ENCODE measurements at regions not wholly inside any gene's neighbourhood (a gene's known extent, or its start where the extent isn't known, plus 50 kb on each side); places are given as distances from the start of the nearest gene placed in this dataset.
A peak's percentile ranks its signal among the peaks of the same experiment; 100 is the strongest.

DNA sequence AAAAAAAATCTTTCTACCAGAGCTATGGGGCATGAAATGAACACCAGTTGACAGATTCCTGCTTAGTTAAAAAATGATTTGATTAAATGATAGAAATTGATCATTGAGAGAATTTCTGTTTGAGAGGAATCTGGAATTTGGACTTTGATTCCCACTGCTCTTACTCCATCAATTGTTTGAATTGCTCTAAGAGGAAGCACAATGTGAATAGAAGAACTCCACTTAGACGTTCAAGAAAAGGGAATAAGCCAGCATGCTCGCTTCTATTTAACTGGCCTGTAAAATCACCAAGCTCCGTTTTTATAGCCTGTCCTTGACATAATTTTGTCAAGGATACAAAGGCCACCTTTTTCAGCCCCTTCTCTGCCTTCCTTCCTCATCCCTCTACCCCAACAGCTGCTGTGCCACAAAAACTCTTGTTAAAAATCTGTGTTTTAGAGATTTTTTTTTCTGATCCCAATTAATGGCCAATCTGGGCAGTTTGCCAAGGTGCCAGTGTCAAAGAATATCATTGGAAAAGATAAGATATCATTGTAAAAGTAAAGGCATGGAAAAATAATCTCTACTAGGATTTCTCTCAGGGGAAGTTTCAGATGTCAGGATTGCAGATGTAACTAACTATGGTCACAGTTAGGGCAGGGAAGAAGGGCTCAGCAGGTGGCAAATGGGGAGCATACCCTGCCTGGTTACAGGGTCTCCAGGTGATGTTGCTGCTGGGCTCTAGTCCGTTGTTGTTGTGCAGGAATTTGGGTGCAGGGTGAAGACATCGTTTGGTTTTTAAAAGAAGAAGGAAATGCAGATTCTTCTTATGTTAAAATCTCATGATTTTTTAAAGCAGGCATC lies 301.8 kb upstream of the PDZRN3 start:
- no peak for DNase-seq

DNA sequence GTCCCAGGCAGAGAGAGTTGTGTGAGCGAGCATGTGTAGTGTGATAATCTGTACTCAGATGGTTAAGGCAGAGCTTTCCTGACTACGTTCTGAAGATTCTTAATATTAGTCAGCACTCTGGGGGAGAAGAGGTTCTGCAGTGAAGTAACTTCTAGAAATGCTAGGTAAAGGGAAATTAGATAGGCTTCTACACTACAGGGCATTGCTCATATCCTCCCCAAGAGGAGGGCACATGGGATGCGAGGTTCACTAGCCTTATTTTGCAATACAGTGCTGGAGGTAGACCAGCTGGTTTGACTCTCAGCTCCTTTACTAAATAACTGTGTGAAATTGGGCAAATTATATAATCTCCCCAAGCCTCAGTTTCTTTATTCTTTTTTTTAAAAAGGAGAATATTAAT lies 300.3 kb upstream of the PDZRN3 start:
- no peak for DNase-seq

DNA sequence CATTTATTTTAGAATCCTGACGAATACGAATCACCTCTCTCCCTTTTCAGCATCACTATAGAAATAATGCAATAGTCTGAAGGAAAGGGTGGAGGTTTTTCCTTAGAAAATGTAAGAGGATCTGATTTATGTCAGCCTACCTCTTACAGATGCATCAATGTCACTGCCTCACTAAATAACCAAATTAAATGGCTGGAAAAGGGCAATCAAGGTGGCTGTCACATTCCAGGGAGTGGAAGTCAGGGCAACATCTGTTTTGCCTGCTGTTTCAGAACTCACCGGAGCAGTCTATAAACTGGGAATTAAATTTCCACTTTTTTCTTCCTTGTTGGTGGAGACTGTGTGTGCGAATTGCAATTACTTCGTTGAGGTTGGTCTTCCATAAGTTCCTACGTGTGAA lies 299.3 kb upstream of the PDZRN3 start:
- no peak for DNase-seq

DNA sequence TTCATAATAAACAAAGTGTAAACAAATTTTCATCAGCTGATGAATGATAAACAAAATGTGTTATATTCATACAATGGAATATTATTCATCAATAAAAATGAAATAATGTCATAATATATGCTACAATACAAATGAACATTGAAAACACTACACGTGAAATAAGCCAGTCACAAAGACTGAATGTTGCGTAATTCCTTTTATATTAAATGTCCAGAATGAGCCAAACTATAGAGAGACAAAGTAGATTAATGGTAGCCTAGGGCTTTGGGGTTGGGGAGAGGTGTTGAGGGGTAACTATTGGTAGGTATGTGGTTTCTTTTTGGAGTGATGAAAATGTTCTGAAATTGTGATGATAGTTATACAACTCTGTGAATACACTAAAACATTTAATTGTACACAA lies 292.9 kb upstream of the PDZRN3 start:
- no peak for DNase-seq

DNA sequence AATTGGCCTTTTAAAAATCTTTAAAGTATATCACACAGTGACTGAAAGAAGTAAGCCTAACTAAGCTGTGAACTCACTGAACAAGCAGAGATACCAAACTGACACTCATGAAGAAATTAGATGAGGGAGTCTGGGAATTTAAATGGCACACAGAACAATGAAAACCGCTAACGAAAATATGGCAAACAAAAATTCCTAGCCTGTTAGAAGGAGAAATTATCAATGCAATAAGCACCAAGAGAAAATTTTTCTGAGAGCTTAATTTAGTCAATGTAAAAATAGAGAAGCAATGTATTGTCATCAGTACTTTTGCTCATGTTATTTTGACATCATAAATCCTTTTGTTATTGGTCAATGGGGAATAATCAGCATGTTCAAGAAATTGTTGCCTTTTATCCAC lies 291.1 kb upstream of the PDZRN3 start:
- no peak for DNase-seq

DNA sequence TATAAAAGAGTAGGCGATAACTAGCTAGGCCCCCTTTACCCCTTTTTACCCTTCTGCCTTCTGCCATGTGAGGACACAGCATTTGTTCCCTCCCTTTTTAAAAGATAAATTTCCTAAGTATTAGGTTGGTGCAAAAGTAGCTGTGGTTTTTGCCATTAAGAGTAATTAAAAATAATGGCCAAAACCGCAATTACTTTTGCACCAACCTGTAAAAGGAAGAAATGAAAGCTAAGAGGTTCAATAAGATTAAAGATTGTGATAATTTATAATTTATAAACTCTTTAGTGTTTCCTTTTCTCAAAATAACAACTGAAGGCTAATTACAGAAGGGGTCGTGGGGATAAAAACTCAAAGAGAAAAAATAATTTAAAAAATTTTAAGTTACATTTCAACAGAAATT lies 283.5 kb upstream of the PDZRN3 start:
- no peak for DNase-seq

DNA sequence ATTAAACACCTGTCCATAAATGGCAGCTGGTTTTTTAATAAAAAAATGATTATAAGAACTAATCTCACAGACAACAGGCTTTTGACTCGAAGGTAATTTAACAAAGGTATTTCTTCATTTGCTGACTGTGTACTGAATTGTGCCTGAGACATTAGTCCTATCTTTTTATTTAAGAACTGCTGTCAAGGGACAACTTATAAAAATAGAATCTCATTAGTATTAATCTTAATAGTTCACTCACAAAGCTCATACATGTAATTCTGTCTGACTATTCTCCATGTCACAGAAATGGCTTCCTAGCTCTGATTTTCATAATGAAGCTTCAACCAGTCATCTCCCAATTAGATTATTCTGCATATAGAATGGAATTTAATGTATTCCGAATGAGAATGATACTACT lies 276.9 kb upstream of the PDZRN3 start:
- no peak for DNase-seq

DNA sequence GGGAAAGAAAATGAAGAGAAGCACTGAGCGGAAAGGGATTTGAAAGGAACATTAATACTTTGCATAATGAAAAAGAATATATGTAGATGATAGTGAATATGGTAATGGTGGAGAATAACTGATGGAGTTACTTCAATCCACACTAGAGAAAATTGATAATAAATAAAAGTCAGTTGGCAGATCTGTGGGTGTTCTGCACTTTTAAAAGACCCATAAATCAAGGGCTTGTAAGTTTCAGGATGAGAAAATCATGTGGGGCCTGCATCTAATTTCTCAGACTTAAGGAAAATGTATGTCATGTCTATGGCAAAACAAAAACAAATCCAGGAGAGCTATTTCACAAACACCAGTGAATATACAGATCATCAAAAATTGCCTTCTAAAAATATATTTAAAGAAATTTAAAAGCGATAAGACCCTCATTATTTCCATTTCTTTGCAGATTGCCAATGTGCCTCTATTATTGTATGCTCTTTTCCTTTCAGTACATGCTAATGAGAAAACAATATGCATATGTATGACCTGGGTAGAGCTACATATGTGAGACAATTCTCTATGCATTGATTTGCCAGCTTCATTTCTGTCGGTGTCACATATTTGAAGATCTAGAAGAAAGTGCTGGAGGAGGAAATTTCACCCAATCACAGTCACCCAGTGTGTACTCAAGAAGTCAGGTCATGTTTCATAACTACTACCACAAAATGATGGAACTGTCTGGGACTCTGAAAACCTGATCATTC lies 269.9 kb upstream of the PDZRN3 start:
- DNase-seq = no peak

DNA sequence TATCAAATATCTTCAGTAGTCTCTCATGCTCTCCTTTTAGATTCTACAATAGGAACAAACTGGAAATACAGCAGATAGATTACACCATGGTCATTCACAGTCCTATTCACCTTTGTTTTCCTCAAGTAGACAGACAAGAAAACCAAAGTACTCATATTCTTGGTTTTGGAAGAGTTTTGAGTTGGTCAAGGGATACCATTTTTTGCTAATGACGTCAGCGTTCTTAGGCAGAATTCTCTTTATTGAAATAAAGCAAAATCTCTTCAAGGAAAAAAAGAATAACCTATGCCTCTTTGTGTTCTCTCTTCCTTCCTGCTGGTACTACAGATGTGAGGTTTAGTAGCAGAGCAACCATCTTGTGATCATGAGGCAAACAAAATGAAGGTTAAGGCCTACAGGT lies 268.3 kb upstream of the PDZRN3 start:
- no peak for DNase-seq

DNA sequence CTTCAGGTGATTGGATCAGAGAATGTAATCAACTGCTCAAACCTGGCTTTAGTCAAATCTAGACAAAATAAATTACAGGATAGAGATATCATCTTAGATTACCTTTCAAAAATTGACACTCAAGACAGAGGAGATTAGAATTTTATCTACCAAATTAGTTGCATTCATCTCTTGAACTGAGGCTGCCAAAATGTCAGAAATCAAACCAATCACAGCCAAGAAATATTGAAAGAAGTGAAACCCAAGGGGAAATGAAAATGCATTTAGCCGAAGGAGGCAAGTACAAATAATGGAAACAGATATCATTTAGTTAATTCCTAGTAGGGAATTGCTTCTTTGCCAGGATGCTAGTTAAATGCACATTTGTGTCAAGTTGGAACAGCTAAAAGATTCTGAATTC lies 261.1 kb upstream of the PDZRN3 start:
- no peak for DNase-seq

DNA sequence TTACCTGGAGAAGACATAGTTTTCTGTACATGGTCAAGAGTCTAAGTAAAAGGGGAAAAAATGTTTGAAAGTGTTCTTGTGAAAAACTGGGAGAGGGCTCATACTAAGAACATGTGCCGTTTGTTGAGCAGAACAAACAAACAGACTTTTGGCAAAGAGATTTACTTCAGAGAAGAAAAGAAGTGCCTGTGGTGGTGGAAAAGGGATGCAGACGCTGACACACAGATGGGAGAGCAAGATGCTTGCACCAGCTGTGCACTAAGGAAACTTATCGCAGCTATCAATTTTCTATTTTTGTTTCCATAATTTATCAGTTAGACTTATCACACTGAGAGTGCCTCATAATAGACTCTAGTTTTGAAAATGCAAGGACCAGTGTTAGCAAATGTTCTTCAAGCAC lies 259.6 kb upstream of the PDZRN3 start:
- no peak for DNase-seq

DNA sequence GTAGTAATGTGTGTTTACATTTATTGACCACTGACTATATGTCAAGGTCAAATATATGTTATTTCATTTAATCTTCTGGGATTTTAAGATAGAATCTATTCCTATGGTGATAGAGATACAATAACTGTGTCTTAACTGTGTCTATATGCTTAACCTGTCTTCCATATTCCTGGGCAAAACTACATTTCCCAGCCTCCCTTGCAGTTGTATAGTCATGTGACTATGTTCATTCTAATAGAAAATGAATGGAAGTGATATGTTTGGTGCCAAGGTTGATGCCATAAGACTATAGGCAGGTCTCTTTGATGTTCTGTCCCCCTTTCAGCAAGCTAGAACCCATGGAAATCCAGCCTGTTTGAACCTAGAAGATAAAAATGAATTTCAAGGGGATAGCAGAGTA lies 258.8 kb upstream of the PDZRN3 start:
- DNase-seq = no peak

DNA sequence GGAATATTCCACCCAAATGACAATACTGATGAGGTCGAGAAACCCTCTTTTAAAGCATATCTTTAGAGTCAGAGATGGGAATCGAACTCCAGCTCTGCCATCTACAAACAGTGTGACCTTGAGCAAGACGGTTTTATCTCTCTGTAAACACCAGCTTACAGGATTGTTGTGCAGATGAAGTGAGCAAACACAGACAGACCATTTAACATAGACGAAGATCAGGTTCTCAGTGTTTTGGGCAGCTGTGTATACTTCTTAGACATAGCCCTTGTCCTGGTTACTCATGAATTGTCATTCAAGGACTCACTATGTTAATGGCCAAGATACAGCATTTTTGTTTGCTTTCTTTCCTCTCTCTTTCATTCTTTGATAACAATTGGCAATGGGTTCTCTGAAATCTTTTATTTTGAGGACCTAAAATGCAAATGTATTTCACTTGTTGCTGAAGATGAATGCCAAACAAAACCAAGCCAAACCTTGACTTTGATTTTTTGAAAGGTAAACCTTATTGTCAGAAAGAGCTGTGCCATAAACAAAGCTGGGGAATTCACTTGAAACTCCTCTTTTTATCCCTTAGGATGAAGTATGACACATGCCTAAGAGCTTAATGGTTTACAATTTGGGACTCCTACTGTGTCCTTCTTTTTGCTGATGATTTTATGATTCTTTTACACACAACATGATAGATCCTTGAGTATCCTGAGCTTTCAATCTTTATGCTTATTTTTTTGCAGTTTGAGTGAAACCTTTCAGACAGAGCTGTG lies 250.0 kb upstream of the PDZRN3 start:
- DNase-seq = no peak

DNA sequence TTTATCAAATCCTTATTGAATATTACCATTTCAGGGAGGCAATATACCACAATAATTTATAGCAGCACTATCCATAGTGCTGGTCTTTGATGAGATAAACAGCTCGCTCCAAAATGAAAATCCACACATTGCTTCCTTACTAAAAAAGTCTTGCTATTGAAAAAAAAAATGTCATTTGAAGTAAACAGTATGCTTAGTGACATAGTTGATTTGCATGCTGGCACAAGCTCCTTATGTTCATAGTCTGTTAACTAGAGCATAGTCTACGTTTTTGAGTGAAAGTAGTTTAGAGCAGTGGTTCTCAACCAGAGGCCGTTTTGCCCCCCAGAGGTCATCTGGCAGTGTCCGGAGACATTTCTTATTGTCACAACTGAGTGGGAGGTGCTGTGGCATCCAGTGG lies 249.4 kb upstream of the PDZRN3 start:
- DNase-seq = no peak

DNA sequence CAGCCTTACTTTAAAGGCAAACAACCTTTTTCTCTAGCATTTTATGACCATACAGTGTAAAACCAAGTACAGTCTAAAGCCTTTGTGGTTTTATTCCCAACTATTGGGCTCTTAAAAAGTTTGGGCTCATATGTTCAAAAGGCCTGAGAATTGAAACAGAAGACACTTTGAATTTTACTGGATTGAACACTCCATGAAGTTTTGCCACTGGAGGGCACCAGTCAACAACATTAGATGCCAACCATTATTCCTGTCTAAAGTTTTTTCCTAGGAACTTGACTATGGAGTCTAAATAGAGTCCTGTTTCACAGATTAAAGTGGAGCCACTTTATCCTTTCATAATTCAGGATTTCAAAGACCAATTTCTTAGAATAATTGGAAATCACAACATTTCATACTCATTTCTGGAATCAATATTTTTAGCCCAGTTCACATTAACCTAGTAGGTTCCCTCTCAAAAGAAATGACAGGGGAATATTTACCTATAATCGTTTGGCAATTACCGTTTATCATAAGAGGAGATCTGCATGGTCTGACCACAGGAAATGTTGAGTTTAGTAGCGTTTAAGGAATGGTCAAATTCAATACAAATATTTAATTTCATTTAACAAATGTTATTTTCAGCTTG lies 244.1 kb upstream of the PDZRN3 start:
- no peak for DNase-seq

DNA sequence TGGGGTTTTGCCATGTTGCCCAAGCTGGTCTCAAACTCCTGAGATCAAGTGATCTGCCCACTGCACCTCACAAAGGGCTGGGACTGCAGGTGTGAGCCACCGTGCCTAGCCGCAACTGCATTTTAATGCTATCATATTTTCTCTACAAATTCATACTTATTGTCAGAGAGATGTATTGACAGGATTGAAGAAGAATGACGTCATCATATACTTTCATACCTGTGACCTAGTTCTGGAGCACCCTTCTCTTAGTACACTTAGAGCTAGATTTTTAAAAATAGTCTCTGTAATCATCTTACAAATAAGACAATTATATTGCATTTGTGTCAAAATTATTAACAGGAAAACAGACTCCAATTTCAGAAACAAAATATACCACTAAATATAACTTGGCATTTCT lies 242.8 kb upstream of the PDZRN3 start:
- DNase-seq = no peak

DNA sequence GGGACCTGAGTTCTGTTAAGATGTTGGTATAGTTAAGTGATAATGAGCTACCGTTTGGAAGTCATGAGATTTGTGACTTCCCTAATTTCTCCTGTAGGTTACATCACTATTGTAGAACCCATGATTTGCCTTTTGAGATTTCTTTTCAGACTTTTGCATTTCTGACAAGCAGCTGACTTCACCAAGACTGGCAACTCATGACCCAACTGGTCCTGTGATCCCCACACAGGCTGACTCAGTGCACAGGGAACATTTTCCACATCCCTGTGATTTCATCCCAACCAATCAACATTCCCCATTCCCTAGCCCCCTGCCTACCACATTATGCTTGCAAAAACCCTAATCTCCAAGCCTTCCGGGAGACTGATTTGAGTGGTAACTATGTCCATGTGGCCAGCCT lies 242.1 kb upstream of the PDZRN3 start:
- DNase-seq = no peak

DNA sequence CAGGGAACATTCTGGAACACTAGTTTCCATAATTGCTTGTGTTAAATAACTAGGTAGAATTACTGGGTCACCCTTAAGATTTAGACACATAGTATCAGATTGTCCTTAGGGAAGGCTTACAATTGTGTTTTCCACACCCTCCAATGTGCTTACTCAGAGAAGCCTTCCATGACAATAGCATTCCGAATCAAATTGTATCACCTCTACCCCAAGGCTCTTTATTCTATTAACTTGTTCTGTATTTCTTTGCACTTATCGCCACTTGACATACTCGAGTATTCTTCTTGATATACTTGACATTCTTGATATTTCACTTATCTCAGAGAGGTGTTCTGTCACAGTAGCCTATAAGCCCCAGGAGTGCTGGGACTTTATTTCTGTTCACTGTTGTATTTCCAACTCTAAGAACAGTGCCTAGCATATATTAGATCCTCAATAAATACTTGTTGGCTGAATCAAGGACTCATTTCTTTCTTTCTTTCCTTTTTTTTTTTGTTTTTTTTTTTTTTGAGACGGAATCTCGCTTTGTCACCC lies 238.9 kb upstream of the PDZRN3 start:
- no peak for DNase-seq

DNA sequence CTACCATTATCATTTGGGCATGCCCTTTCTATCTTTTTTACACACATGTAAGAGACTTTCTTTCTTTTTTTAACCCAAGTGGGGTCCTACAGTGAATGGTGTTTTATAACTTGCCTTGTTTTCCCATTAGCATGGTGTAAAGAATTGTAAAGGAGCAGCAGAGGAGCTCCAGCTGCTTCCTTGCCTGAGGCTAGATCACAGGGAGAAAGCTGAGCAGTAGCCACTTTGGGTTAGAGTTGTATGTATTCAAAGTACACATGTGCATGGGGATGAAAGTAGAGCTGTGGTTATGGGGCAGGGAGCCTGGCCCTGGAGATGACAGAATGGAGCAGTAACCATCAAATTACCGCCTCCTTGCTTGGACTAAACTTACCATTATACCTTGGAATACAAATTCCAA lies 231.1 kb upstream of the PDZRN3 start:
- no peak for DNase-seq

DNA sequence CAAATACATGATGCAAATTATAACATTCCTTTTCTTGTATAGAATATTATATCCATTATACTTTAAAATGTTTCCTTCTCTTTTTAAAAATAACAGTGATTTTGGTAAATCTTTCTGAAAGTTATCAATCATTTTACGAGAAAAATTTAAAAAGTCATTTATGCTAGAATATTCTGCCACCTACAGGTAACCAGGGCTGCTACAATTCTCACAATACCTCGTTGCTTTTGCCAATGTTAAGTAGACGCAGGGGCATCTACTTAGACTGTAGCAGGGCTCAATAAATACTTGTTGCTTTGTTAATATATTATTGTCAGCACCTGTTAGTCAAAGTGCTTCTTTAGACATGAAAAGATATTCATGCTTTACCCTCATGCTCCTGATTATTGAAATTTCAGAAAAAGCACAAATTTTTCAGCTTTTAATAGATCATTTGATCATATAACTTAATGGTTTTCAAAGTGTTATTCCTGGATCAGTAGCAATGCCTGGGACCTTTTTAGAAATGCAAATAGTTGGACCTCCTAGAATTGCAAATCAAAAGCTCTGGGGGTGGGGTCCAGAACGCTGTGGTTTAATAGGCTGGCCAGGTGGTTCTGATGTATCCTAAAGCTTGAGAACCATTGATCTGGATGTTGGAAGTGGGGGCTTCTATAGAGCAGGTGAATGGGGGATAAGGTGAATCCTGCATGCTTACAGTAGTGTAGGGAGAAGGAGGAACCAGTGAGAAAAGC lies 223.6 kb upstream of the PDZRN3 start:
- peak; percentile 3 for DNase-seq

DNA sequence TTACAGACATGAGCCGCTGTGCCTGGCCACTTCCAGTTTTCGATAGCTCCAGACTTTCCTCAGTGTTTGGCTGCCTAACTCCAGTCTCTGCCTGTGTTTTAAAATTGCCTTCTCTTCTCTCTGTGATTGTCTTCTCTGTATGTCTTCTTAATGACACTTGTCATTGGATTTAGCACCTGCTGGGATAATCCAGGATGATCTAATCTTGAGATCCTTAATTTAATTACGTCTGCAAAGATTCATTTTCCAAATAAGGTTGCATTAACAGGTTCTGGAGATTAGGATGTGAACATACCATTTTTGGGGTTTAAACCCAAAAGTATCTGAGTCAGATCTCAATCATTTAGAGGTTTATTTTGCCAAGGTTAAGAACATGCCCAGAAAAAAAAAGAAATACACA lies 222.2 kb upstream of the PDZRN3 start:
- no peak for DNase-seq

DNA sequence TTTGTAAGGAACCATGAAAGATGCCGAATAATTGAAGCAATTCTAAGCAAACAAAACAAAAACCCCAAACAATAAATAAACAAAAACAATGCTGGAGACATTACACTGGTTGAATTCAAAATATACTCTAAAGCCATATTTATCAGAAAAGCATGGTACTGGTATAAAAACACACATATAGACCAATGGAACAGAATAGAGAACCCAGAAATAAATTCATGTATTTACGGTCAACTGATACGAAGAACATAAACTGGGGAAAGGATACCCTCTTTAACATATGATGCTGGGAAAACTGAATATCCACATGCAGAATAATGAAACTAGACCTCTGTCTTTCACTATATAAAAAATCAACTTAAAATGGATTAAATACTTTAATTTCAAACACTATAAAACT lies 214.3 kb upstream of the PDZRN3 start:
- no peak for DNase-seq

All from activated CD4-positive, alpha-beta T cell treated with anti-CD3 and anti-CD28 coated beads, Interleukin-2, amount 50 U/mL, for 16 hours (primary cell).